HG02610 (cell line): ENCODE measurements at regions not wholly inside any gene's neighbourhood (a gene's known extent, or its start where the extent isn't known, plus 50 kb on each side); places are given as distances from the start of the nearest gene placed in this dataset.
"Not testable (repeated sequence)": the region's sequence is repeated elsewhere in the genome, so short reads cannot be mapped to it uniquely, and the experiment has no call there.

ENCODE experiments used
- ATAC-seq: cut with Tn5 transposase; IDR thresholded peaks from one replicate; pipeline ENCODE4 v1.9.1; 2021; ENCODE audit warnings: mild to moderate bottlenecking, moderate library complexity; ENCODE audit not compliant: unreplicated experiment

DNA sequence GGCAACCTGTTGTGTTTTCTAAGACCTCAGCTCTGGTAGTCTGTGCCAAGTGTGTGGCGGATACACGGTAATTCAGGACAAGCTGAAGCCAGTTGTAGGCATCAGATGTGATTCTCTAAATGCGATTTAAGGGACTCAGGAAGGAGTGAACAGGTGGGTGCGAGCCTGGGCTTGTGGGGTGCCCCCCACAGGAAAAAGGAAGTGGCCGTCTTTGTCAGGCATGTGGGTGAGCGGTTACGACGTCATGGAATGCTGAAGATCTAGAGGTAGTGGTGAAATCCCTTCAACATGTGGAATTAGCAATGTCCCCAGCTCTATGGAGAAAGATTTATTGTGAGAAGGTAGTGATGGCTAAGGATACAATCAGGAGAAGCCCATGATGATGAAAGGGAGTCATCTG, 95.1 kb upstream of the EXOC2 start:
- no peak for ATAC-seq

DNA sequence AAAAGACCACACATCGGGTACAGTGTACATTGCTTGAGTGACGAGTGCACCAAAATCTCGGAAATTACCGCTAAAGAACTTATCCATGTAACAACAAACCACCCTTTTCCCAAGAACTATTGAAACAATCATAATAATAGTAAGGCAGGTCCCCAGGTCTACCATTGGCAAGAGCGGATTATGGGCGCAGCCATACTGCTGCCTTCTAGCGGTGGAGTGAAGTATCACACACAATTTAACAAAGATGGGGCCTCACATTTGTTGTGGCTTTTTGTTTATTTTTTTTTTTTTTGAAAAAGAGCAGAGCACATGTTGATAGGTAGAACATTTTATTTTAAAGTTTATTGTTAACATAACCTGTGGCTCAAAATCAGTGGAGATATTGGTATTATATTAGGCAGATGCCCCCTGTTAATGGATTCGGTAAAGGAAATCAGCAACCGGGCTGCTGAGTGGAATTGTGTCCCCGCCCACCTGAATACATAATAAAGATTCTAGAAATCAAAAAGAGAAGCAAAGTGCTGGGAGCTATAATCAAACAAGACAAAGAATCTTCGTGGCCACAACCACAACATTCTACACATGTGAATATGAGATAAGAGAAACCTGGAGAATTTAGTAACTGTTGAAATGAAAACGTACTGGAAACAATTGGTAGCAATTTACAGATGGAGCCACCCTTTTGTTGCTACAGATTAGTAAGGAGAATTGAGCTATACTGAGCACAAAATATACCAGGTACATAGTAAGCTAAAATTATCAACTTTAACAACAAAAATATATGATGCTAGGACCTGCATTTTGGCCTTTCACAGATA, 94.2 kb upstream of the EXOC2 start:
- no peak for ATAC-seq

DNA sequence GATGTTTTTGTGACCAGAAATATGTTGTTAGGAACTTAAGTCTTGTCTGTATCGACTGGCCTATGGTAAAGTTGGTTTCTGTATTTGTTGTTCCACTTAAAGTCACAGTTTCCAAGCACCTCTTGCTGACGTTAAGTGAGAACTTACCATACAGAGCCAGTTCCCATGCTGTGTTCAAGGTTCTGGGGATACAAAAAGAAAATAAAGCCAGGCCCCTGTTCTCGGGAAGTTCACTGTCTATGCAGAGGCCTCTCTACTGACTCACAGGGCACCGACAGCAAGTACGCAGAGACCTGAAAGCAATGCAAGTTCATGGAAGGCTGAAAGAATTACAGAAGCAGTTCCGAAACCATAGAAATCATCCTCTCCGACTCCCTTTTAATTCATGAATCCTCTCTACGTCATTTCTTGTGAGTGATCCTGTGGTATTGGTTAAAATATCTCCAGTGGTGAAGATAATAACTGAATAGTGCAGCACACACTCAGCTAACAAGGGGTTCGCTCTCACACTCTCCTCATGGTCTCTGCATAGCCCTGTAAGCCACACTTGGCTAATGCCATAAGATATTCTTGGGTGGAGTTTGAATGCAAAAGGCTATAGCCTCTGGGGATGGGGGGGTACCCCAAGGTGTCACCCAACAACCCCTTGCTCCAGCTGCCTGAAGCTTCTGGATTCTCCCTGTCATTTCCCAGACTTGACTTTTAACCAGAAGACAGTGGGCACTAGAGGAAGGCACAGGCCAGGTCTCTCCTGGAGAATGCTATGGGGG, 91.2 kb upstream of the EXOC2 start:
- ATAC-seq: no peak

DNA sequence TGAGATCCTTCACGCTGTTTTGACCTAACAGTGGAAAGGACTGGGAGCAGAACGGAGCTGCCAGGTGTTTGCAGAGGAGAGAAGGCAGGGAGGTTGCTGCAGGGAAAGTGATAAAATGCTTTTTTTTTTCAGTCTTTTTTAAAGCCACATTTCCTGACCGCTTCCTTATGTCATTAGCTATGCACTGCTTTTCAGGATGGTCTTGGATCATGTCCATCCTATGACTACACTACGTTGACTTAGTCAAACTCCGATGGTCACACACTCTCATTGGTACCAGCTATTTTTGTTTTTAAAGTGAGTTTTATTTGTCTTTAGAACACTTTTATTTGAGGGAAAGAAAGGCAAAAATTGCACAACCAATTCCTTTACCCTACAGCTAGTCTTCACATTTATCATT, 89.2 kb upstream of the EXOC2 start:
- ATAC-seq: no peak

DNA sequence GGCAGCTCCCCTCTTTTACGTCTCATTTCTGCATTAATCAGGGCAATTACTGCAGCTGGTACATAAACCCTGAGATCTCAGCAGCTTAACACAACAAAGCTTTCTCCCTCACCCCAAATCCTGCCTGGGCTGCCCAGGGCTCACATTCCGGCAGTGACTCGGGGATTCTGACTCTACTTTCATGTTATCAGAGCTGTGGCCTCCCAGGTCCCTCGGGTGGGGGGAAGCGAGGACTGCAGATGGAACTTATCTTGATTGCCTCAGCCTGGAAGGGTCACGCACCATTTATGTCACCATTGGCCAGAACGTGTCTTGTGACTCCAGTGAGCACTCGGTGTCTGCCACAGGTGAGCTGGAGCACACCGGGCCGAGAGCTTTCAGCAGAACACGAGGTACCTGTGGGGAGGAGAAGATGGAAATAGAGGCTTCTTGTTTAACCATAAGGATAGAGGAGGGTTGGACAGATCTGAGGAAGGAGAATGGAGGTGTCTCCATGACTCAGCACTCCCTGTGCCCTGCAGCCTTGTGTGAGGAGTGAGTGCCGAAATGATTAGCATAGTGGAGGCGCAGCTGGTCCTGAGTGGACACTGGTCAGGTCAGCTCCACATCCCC, 88.5 kb upstream of the EXOC2 start:
- ATAC-seq: no peak

DNA sequence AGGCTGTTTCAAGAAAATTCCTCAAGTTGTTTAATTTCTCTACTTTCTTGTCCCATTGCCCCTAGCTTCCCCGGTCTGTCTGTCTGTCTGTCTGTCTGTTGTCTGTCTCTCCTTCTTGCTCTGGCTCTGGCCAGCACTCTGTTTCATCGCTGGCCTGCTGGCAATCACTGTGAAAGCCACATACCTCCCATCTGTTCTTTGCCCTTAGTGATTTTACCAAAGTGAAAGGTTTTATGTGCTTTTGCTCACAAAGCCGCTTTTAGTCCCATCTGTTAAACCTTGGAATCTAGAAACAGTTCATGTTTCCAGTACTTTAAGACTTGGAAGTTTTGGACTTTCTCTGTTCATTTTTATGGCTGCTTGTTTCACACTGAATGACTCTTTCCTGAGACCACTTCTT, 87.8 kb upstream of the EXOC2 start:
- ATAC-seq: no peak

DNA sequence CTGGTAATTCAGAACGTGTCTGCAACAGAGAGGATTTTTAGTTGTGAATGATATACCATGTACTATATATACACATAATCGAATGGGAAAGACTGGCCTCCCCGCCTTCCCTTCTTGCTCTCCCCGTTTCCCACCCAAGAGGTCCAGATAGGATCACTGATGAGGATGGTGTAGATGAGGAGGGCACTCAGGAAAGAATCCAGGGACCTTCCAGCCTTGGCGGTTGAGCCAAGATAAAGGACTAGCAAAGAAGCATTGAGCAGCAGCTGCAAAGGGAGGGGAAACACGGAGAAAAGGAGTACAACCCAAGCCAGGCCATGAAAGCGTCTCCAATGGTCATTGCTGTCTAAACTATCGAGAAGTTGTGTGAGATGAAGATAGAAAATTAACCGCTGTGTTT, 84.0 kb upstream of the EXOC2 start:
- ATAC-seq: no peak

DNA sequence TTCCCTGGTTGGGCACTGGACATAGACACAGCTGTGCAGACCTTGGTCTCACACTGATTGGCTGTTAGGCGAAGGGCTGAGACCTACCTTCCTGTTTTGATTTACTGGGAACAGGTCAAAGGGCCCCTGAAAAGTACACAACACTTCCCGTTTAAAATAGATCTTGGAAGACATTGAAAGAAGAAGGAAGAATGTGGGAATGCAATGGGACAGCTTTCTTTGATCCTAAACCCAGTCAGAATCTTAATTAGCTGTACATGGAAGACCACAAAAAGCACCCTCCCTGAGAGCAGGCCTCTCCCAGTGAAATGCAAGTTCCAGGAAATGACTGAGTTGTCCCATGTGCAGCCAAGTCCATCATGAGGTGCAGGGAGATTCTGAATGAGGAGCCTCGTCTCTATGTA, 83.6 kb upstream of the EXOC2 start:
- no peak for ATAC-seq

DNA sequence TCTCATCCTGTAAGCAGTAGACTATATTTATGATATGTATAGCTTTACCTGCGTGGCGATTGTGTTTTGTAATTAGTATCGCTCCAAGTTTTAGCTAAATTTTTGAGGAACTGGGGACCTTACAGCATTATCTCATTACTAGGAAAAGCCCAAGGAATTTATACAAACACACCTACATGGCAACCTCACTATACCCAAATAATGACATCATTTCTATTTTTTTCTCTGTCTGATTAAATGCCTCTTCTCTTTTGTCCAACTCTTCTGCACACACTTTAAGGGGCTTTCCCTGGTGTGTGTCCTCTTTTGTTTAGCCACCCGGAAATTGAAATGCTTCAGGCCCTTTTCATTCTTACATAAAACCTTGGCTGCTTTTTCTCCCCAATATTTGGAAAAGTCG, 82.9 kb upstream of the EXOC2 start:
- ATAC-seq: no peak

DNA sequence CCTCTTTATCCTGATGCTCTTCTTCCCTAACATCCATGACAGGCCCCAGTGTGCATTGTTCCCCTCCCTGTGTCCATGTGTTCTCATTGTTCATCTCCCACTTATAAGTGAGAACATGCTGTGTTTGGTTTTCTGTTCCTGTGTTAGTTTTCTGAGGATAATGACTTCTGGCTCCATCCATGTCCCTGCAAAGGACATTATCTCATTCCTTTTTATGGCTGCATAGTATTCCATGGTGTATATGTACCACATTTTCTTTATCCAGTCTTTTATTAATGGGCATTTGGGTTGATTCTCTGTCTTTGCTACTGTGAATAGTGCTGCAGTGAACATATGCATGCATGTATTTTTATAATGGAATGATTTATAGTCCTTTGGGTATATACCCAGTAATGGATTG, 78.7 kb upstream of the EXOC2 start:
- not testable (repeated sequence) for ATAC-seq

DNA sequence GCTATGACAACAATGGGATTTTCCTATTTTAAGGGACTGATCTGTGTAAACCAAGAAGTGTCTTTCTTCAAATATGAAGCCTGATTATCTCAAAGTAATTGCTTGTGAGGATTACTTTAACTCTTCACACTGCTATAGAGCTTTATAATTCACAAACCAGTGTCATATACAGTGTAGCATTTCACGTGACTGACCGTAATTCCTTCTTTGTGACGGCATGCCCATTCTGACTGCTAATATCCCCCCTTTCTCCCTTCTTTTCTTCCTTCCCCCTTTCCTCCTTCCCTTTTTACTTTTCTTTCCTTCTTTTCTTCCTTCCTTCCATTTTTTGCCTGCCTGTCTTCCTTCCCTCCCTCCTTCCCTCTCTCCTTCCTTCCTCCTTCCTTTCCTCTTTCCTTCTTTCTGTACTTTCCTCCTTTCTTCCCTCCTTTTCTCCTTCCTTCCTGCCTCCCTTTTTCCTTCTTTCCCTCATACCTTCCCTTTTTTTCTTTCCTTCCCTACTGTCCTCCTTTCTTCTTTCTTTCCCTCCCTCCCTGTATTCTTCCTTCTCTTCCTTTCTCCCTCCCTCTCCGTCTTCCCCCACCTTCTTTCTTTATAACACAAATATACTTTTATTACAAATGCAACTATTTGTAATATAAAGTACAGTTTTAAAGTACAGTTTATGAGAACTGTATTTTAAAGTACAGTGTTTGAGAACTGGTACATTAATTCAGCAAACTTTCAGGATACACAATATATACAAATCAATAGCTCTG, 75.0 kb upstream of the EXOC2 start:
- no peak for ATAC-seq

DNA sequence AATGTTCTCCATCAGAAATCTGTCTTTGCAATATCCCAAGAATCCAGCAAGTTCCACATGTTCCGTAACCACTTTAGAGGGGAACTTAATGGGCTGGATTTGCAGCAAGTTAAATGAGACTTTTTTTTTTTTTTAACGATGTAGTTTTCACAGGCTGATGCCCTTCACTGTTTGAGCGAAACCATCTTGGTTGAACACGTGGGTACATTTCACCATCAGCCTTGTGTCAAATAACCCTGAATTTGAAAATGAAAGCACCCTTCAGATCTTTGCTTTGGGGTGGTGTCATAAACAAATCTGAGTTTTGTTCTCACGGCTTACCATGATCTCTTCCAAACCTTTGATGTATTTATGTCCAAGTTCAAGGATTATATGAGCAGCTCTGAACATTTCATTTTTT, 73.7 kb upstream of the EXOC2 start:
- ATAC-seq: no peak

DNA sequence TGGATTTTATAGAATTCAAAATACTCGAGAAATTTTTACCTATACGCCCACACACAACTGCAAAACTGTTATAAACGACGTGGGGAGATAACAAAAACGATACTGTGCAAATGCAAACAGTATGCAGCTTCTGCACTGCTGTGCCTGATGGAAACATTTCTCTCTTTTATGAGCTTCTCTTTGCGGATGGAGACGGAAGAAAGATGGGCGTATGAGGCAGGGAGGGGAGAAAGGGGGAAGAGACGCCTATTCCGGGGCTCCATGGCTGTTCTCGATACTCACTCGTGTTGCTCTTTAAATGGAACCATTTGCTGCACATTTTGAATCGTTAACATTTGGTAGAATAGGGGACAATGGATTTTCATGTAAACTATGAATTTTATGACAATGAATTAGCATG, 69.1 kb upstream of the EXOC2 start:
- ATAC-seq: no peak

DNA sequence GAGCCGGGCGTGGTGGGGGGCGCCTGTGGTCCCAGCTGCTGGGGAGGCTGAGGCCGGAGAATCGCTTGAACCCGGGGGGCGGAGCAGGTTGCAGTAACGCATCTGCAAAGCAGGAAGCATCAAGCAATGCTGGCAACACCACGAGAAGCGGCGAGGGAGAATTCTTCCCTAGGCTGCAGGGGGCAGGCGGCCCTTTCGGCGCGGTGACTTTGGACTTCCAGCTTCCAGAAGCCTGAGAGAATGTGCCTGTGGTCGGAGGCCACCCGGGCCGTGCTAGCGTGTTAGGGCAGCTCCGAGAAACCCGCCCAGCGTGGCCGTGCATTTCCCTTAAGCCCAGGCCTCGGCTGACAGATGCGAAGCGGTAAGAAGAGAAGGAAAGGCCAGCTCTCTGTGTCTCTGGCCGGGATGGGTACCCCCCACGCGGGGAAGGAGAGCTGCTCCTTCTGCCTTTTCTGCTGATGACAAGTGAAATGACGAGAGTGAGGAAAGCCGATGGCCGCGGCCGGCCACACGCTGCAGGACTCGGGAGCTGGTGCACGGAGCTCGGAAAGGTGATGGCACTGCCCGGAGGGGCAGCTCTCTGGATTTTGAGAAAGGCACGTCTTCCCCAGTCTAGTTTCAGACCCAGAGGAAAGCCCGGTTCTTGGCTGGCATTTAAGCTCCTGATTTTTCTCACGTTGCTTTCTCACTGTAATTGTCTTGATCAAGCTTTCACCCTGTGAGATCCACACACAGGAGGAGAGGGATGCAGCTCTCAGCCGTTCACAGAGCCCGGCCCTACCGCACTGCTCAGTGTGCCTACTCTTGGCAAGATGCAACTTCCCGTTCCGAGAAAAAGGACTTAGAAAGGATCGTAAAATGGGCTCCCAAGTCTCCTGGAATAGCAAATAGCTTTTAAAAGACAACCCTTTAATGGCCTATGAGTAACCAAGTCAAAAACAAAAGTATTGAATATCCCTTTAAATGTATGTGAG, 68.3 kb upstream of the EXOC2 start:
- no peak for ATAC-seq

DNA sequence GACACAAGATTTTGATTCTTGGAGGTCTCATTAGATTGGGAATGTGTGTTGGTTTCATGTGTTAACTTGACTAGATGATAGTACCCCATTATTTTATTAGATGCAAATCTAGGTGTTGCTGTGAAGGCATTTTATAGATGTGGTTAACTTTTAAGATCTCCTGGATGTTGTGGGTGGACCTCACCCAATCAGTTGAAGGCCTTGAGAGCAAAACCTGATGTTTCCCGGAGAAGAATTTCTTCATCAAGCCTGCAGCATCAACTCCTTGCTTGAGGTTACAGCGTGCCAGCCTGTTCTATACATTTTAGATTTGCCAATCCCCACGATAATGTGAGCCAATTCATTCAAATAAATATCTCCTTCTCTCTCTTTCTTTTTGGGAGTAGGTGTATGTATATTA, 66.8 kb upstream of the EXOC2 start:
- no peak for ATAC-seq

DNA sequence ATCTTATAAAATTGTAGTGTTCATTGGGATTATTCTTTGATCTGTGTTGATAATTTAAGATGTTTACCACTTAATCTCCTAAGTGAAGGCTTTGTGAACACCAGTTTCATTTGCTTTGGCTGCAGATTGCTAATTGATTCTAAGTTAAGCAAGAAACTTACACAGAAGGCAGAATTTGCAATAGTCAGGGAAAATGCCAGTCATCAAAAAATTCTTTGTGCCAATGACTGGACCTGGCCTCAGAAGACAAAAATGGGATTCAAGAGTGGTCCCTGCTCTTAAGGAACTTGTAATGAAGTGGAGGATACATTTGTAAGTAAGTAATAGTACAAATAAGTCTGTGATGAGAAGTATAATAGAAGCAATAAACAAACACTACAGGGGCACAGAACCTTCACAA, 63.3 kb upstream of the EXOC2 start:
- ATAC-seq: no peak

DNA sequence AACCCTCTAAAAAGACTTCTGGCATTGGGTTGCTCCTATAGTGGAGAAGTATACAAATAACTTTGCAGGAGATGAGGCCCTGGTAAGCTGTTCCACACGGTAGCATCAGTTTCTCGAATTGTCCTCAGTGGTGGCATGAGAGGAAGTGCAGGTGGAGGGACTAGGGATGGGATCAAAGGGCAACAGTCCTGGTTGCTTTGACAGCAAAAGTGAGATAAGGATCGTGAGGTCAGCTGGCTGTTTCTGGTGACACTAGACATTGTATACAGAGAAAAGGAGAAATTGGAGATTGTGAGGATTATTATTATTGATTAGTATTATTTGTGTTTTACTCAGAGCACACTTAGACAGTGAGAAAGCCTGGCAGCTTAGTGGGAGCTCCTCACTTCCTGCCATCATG, 61.3 kb upstream of the EXOC2 start:
- no peak for ATAC-seq

DNA sequence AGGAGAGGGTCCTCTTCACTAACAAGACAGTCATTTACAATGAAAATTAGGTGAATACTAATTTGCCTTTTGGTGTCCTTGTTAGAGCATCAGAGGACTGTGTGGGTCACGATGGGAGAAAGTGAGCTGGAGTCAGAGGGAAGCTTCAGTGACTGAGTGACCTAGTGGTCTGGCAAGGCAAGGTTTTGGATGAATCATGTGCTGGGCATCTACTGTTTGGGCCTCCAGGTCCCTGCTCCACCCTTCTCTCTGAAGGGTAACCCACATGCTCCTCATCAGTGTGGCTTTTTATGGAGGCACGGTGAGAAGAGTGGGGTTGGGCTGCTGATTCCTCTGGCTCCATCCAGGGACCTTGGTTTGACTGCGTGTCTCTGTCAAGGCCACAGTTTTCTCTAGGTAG, 60.5 kb upstream of the EXOC2 start:
- no peak for ATAC-seq

DNA sequence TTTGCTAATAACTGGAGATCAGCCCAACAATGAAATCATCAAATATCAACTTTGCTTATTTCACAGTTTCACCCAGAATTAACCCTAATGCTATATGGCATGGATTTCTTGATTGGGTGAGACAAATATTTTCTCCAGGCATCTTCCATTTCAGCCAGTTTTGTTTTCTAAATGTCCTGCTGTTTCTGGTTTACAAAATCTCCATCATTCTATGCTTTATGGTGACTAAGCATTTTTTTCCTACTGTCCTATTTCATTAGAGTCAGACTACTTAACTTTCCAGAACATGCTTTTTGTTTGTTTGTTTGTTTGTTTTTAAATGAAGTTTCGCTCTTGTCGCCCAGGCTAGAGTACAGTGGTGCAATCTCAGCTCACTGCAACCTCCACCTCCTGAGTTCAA, 59.5 kb upstream of the EXOC2 start:
- ATAC-seq: no peak

DNA sequence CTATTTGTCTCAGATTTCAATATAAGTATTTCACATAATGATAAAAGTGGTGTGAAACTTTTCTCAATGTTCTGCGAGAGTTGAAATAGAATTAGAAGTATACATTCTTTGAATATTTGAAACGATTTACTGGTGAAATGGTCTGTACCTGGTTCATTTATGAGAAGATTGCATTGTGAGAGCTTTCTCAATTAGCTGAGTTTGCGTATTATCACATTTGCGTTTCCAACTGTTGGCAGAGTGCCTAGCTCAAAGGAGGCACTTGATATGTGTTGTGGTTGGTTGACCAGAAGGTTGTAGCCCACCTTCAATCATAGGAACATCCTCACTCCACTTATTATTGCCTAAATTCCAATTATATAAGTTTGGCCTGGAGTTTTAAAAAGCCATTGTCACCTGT, 58.8 kb upstream of the EXOC2 start:
- no peak for ATAC-seq
